Fibroblast of skin of back (primary cell): ENCODE measurements at regions not wholly inside any gene's neighbourhood (a gene's known extent, or its start where the extent isn't known, plus 50 kb on each side); places are given as distances from the start of the nearest gene placed in this dataset.
"Not testable (repeated sequence)": the region's sequence is repeated elsewhere in the genome, so short reads cannot be mapped to it uniquely, and the experiment has no call there.

Source experiments
- DNase-seq: peaks from one replicate; pipeline ENCODE4 v3.0.0-alpha.2; 2013

GRCh38 chr2:102871707-102872106, 109.9 kb downstream of the TMEM182 start:
- DNase-seq: no peak

GRCh38 chr2:102872388-102872787, 110.6 kb downstream of the TMEM182 start:
- no peak for DNase-seq

- DNase-seq: not testable (repeated sequence)
Measured at GRCh38 chr2:102879513-102879912, 117.7 kb downstream of the TMEM182 start.

- no peak for DNase-seq
Measured at GRCh38 chr2:102880731-102881130, 118.9 kb downstream of the TMEM182 start.

GRCh38 chr2:102886216-102886893, 124.5 kb downstream of the TMEM182 start:
- DNase-seq: no peak

GRCh38 chr2:102888514-102888913, 126.7 kb downstream of the TMEM182 start:
- no peak for DNase-seq

- no peak for DNase-seq
Measured at GRCh38 chr2:102891296-102891695, 129.5 kb downstream of the TMEM182 start.

GRCh38 chr2:102892698-102893310, 131.0 kb downstream of the TMEM182 start:
- DNase-seq: no peak

- no peak for DNase-seq
Measured at GRCh38 chr2:102893870-102894269, 132.0 kb downstream of the TMEM182 start.

- no peak for DNase-seq
Measured at GRCh38 chr2:102895376-102895775, 133.5 kb downstream of the TMEM182 start.

GRCh38 chr2:102909240-102909639, 147.4 kb downstream of the TMEM182 start:
- not testable (repeated sequence) for DNase-seq

GRCh38 chr2:102910724-102911123, 148.9 kb downstream of the TMEM182 start:
- no peak for DNase-seq

- peak; percentile 71 for DNase-seq
Measured at GRCh38 chr2:102915128-102915527, 153.3 kb downstream of the TMEM182 start.

GRCh38 chr2:102922321-102922720, 160.5 kb downstream of the TMEM182 start:
- no peak for DNase-seq

- DNase-seq: no peak
Measured at GRCh38 chr2:102925003-102925402, 163.2 kb downstream of the TMEM182 start.

GRCh38 chr2:102927854-102928267, 166.0 kb downstream of the TMEM182 start:
- DNase-seq: no peak

GRCh38 chr2:102929721-102930120, 167.9 kb downstream of the TMEM182 start:
- no peak for DNase-seq

- DNase-seq: no peak
Measured at GRCh38 chr2:102932501-102932900, 170.7 kb downstream of the TMEM182 start.

GRCh38 chr2:102939207-102939606, 177.4 kb downstream of the TMEM182 start:
- no peak for DNase-seq

- DNase-seq: no peak
Measured at GRCh38 chr2:102940684-102941083, 178.9 kb downstream of the TMEM182 start.

GRCh38 chr2:102942107-102942506, 180.3 kb downstream of the TMEM182 start:
- DNase-seq: no peak

- DNase-seq: no peak
Measured at GRCh38 chr2:102943251-102943650, 181.4 kb downstream of the TMEM182 start.

GRCh38 chr2:102950371-102950946, 188.6 kb downstream of the TMEM182 start:
- no peak for DNase-seq

- DNase-seq: no peak
Measured at GRCh38 chr2:102951249-102951648, 189.4 kb downstream of the TMEM182 start.
